Fibroblast of mammary gland (primary cell): ENCODE measurements at regions not wholly inside any gene's neighbourhood (a gene's known extent, or its start where the extent isn't known, plus 50 kb on each side); places are given as distances from the start of the nearest gene placed in this dataset.
"Not testable (repeated sequence)": the region's sequence is repeated elsewhere in the genome, so short reads cannot be mapped to it uniquely, and the experiment has no call there.

Experiments used
- DNase-seq: peaks from one replicate; pipeline ENCODE4 v3.0.0-alpha.2; 2010; ENCODE audit warnings: low read depth
- H3K4me3 ChIP-seq: 2 replicates; pipeline ENCODE4 v1.5.1; 2011; ENCODE audit warnings: low read depth, mild to moderate bottlenecking, low read length, moderate library complexity; ENCODE audit not compliant: control insufficient read depth
- TF ChIP-seq, protein P1 (sequence below): conservative IDR thresholded peaks from 2 replicates; pipeline ENCODE4 v1.5.1; 2011; ENCODE audit warnings: low read depth, low read length, inconsistent platforms; ENCODE audit not compliant: control insufficient read depth, insufficient read depth

DNA sequence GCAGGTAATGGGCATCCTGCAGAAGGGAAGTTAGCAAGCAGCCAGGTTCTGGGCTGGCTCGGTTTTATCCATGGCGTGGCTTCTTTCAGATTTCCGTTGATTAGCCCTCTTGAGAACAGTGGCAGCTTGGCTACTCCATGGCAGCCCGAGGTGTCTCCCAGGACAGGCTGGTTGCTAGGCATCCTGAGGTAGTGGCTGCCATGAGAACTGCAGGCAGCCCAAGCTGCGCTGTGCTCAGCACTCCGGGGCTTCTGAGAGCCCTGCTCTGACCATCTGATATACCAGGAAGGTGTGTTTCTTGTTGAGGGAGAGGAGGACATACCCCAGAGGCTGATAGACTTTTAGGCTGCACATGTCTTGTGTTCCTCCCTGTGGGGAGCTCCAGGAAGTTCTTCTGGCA is 253.4 kb upstream of the CASK start:
- no peak overlapping the region for H3K4me3 ChIP-seq
- no peak for DNase-seq
- TF ChIP-seq, protein P1, sequence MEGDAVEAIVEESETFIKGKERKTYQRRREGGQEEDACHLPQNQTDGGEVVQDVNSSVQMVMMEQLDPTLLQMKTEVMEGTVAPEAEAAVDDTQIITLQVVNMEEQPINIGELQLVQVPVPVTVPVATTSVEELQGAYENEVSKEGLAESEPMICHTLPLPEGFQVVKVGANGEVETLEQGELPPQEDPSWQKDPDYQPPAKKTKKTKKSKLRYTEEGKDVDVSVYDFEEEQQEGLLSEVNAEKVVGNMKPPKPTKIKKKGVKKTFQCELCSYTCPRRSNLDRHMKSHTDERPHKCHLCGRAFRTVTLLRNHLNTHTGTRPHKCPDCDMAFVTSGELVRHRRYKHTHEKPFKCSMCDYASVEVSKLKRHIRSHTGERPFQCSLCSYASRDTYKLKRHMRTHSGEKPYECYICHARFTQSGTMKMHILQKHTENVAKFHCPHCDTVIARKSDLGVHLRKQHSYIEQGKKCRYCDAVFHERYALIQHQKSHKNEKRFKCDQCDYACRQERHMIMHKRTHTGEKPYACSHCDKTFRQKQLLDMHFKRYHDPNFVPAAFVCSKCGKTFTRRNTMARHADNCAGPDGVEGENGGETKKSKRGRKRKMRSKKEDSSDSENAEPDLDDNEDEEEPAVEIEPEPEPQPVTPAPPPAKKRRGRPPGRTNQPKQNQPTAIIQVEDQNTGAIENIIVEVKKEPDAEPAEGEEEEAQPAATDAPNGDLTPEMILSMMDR: no peak

DNA sequence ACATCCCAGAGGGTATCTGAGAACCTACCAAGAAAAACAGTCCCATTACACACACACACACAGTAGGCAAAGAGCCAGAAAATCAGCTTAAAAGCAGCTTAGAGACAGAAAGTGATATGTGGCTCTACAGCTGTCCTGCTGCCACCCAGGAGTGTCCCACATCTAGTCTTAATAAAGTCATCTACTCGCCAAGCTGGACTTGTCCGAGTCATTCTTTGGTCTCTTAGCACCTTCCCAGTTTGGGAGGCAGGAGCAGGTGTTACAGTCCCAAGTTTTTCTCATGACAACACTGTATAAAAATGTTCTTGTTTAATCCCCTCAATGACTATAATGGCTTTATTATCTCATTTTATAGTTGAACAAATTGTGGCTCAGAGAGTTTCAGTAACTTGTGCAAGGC is 252.5 kb upstream of the CASK start:
- TF ChIP-seq, protein P1: no peak

DNA sequence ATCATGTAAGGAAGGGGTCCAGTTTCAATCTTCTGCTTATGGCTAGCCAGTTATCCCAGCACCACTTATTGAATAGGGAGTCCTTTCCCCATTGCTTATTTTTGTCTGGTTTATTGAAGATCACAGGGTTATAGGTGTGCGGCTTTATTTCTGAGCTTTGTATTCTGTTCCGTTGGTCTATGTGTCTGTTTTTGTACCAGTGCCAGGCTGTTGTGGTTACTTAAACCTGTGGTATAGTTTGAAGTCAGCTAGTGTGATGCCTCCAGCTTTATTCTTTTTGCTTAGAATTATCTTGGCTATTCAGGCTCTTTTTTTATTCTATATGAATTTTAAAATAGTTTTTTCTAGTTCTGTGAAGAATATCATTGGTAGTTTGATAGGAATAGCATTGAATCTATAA is 234.6 kb upstream of the CASK start:
- not testable (repeated sequence) for H3K4me3 ChIP-seq, DNase-seq

More for the DNA sequence above, 252.5 kb upstream of the CASK start:
- no peak for DNase-seq
- H3K4me3 ChIP-seq: no peak overlapping the region

DNA sequence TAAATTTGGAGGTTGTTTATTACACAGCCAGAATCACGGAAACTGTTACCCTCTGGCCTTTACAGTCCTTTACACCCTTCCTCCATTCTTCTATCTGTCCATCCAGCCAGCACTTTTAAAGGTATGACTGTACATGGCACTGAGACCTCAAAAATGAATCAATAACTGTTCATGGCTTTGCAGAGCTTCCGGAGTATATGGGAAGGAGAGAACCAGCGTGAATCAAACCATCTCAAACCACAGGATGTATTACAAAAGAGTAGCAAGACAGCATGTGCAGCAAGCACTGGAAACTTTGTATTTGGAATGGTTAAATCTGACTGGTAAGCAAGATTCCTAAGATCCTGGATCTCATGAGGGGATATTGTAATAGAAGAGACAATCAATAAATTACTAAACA is 228.5 kb upstream of the CASK start:
- DNase-seq: no peak
- TF ChIP-seq, protein P1: no peak

DNA sequence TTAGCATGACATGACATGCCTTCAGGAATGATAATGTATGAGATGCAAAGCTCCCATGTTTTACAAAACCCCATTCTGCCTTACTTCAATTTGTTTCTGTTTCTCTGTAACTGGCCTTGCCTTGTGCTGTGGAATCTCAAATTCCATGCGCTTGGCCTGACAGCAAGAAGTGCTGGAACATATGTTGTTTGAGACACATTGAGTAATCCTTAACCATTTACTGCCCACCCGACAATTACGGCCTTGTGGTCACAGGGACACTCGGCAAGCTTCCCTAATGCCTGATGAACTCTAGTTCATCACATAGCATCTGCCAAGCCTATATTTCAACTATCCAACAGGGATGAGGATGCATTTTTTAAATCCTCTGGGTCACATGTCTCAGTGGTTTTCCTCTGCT is 226.4 kb upstream of the CASK start:
- TF ChIP-seq, protein P1: no peak
- no peak overlapping the region for H3K4me3 ChIP-seq
- peak; percentile 3 for DNase-seq

More for the DNA sequence above, 228.5 kb upstream of the CASK start:
- no peak overlapping the region for H3K4me3 ChIP-seq

DNA sequence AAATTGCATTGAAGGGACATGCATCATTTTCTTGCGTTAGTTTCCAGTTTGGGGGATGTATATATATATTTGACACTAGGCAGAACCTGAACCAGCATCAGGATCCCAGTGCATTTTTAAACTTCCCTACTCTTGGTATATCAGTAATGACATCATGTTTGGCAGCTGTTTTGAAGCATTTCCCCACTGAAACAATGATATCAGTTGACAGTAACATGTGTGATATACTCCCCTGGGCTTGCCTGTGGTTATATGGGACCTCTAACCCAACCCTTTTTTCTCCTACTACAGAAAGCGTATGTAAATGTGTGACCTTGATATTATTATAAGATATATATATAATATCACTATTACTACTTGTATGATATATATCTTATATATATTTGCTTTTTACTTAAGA is 225.9 kb upstream of the CASK start:
- TF ChIP-seq, protein P1: no peak
- DNase-seq: no peak
- H3K4me3 ChIP-seq: no peak overlapping the region

DNA sequence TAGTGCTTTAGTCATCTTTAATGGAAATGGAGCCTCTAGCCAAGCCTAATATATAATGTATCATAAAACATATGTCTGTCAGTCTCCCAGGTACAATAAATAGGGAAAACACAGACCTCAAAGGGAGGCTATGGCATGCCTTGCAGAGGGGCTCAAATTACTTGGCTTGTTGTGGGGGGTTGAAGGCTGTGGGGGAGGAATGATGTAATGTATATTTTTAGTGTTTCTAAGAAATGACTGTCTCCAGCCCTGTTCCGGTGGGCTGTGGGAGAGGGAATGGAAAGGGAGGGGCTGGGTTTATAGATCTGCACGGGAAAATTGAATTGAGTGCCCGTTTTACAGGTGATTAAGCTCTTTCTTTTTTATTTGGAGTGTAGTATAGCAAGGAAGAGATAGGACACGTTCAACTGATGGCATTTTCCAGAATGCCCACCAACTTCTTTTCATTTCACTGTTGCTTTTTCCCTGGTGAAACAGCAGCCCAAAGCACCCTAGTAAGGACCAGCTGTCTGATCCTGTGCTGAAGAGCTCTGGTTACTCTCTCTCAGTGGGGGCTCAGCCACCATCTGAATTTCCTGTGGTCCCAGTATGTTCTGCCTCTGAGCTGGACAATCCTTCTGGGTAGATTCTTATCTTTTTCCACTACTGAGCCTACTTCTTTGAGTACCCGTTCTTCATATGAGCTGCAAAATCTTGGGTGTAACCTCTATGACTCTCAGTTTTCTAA is 220.7 kb upstream of the CASK start:
- no peak overlapping the region for H3K4me3 ChIP-seq
- DNase-seq: no peak
- TF ChIP-seq, protein P1: no peak
